Panc1 (cell line): ENCODE measurements at regions not wholly inside any gene's neighbourhood (a gene's known extent, or its start where the extent isn't known, plus 50 kb on each side); places are given as distances from the start of the nearest gene placed in this dataset.

Experiments used
- ATAC-seq: fragments of 200-7000 bp; cut with Tn5 transposase; 2 replicates; pipeline ENCODE4 v1.9.1; 2020; ENCODE audit warnings: mild to moderate bottlenecking, moderate library complexity
- BruUV-seq: library from RNA; stranded (reverse); fragments of 400-500 nt; replicated peaks from 2 replicates; lab custom pipeline; 2021; lab: Mats Ljungman, UMichigan
- CTCF ChIA-PET: fragments of 300-600 bp; sonication (Branson Sonifier 250); formaldehyde crosslinking; loops from one replicate; lab custom pipeline; 2022; ENCODE audit warnings: antibody characterized with exemption; lab: Charles Lee
- POLR2A ChIA-PET: fragments of 300-600 bp; sonication (Branson Sonifier 250); formaldehyde crosslinking; loops from one replicate; lab custom pipeline; 2022; ENCODE audit warnings: antibody characterized with exemption; lab: Charles Lee
- DNase-seq: peaks from one replicate; pipeline ENCODE4 v3.0.0-alpha.2; 2010; ENCODE audit warnings: low read depth, low spot score
- H3K27ac ChIP-seq: 2 replicates; pipeline ENCODE4 v1.5.1; 2011; ENCODE audit warnings: mild to moderate bottlenecking, low read length, inconsistent platforms
- H3K27me3 ChIP-seq: fragments of 200-500 bp; sonication (Bioruptor generic); 2 replicates; pipeline ENCODE4 v1.6.0; 2014; ENCODE audit warnings: low read length, inconsistent platforms; ENCODE audit not compliant: control insufficient read depth, insufficient read depth
- H3K36me3 ChIP-seq: fragments of 200-500 bp; sonication (Bioruptor generic); 2 replicates; pipeline ENCODE4 v1.5.1; 2014; ENCODE audit warnings: inconsistent platforms, mild to moderate bottlenecking, low read length, moderate library complexity; ENCODE audit not compliant: control insufficient read depth, insufficient read depth
- H3K4me1 ChIP-seq: 2 replicates; pipeline ENCODE4 v1.5.1; 2011; ENCODE audit warnings: inconsistent platforms, mild to moderate bottlenecking, low read length, moderate library complexity; ENCODE audit not compliant: control insufficient read depth, insufficient read depth
- H3K4me3 ChIP-seq, 2 experiments: 2 replicates each; pipeline ENCODE4 v1.5.1; 2011 to 2012; ENCODE audit warnings: low read depth in 2 of 2, low read length in 2 of 2, mild to moderate bottlenecking in 2 of 2, inconsistent platforms in 1 of 2, moderate library complexity in 1 of 2
- H3K9me3 ChIP-seq: fragments of 200-500 bp; sonication (Bioruptor generic); 2 replicates; pipeline ENCODE4 v1.5.1; 2014; ENCODE audit warnings: low read depth, mild to moderate bottlenecking, inconsistent platforms, low read length, moderate library complexity; ENCODE audit not compliant: control insufficient read depth, insufficient read depth
- CTCF ChIP-seq: fragments of 450-650 bp; IDR thresholded peaks from 2 replicates; pipeline ENCODE4 v1.5.1; 2017; ENCODE audit warnings: mild to moderate bottlenecking
- POLR2AphosphoS5 ChIP-seq: IDR thresholded peaks from 2 replicates; pipeline ENCODE4 v1.6.1; 2012; ENCODE audit warnings: mild to moderate bottlenecking, low read depth, low read length, moderate library complexity
- SIN3A ChIP-seq: IDR thresholded peaks from 2 replicates; pipeline ENCODE4 v1.6.1; 2012; ENCODE audit warnings: low read depth, mild to moderate bottlenecking, low read length, moderate library complexity, borderline replicate concordance; ENCODE audit not compliant: insufficient read depth
- TCF7L2 ChIP-seq: IDR thresholded peaks from 2 replicates; pipeline ENCODE4 v1.6.1; 2011; ENCODE audit warnings: mild to moderate bottlenecking, low read depth, low read length, inconsistent platforms
- in situ Hi-C: cut with HindIII; loops from 2 replicates; pipeline ENCODE4 v1.10.0; 2016; ENCODE audit warnings: low sequenced_read_pairs, low pct_unique_long_range_greater_than_20kb
- intact Hi-C: fragments of 100-400 bp; cut with micrococcal nuclease; formaldehyde crosslinking; loops from one replicate; pipeline ENCODE4 v1.10.0; 2022; ENCODE audit not compliant: unreplicated experiment
- TF ChIP-seq, protein P1 (sequence below), 2 experiments: IDR thresholded peaks; 2 replicates each; pipeline ENCODE4 v1.6.1; 2011 to 2012; ENCODE audit warnings: low read depth in 2 of 2, control low read depth in 1 of 2, low read length in 1 of 2, mild to moderate bottlenecking in 1 of 2, moderate library complexity in 1 of 2; ENCODE audit not compliant: insufficient read depth in 1 of 2

- POLR2A ChIA-PET = no interaction called here
- CTCF ChIA-PET = no interaction called here
- intact Hi-C loops (no loop called here), in situ Hi-C loops (no loop called here)
- Histone ChIP-seq H3K4me1 (peaks cover 3% of the 10 kb centered on the region; the same call in 1 of the 2 replicates), H3K9me3 (no peaks in the 10 kb centered on the region), H3K27me3 (no peaks in the 10 kb centered on the region), H3K27ac (peak overlapping the region; percentile 74), H3K4me3 (no peak overlapping the region), H3K36me3 (no peaks in the 10 kb centered on the region)
- ATAC-seq (peak; percentile 88), DNase-seq (no peak)
- TF ChIP-seq SIN3A (no peak), TCF7L2 (peak; percentile 54; the same call in 1 of the 2 replicates), POLR2AphosphoS5 (no peak), CTCF (no peak)
- TF ChIP-seq, protein P1, sequence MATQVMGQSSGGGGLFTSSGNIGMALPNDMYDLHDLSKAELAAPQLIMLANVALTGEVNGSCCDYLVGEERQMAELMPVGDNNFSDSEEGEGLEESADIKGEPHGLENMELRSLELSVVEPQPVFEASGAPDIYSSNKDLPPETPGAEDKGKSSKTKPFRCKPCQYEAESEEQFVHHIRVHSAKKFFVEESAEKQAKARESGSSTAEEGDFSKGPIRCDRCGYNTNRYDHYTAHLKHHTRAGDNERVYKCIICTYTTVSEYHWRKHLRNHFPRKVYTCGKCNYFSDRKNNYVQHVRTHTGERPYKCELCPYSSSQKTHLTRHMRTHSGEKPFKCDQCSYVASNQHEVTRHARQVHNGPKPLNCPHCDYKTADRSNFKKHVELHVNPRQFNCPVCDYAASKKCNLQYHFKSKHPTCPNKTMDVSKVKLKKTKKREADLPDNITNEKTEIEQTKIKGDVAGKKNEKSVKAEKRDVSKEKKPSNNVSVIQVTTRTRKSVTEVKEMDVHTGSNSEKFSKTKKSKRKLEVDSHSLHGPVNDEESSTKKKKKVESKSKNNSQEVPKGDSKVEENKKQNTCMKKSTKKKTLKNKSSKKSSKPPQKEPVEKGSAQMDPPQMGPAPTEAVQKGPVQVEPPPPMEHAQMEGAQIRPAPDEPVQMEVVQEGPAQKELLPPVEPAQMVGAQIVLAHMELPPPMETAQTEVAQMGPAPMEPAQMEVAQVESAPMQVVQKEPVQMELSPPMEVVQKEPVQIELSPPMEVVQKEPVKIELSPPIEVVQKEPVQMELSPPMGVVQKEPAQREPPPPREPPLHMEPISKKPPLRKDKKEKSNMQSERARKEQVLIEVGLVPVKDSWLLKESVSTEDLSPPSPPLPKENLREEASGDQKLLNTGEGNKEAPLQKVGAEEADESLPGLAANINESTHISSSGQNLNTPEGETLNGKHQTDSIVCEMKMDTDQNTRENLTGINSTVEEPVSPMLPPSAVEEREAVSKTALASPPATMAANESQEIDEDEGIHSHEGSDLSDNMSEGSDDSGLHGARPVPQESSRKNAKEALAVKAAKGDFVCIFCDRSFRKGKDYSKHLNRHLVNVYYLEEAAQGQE (IDR thresholded peaks at IDR 0.05; ENCODE audit: insufficient read depth in 1 of 2, low read depth in 2 of 2, low read length in 1 of 2) = no peak
- no TSS peak for BruUV-seq
Measured at GRCh38 chr6:156557251-156557910, 219.8 kb upstream of the ARID1B start.

- ChIA-PET CTCF (no interaction called here), POLR2A (no interaction called here)
- no TSS peak for BruUV-seq
- in situ Hi-C loops = no loop called here
- H3K36me3 ChIP-seq = no peaks in the 10 kb centered on the region
- DNase-seq (no peak), ATAC-seq (no peak)
- no peaks in the 10 kb centered on the region for H3K27me3 ChIP-seq
- no peak overlapping the region for H3K4me3 ChIP-seq
- H3K9me3 ChIP-seq = no peaks in the 10 kb centered on the region
- intact Hi-C loops = no loop called here
- TF ChIP-seq SIN3A (no peak), POLR2AphosphoS5 (no peak), CTCF (no peak)
- TF ChIP-seq, protein P1 (IDR thresholded peaks at IDR 0.05; ENCODE audit: insufficient read depth in 1 of 2, low read depth in 2 of 2, low read length in 1 of 2) = no peak
- H3K4me1 ChIP-seq = peaks cover 3% of the 10 kb centered on the region; the same call in 1 of the 2 replicates
- H3K27ac ChIP-seq = peak overlapping the region; percentile 74
Measured at GRCh38 chr6:156556811-156557210, 220.4 kb upstream of the ARID1B start.
